HCT116 (cell line): ENCODE measurements at regions not wholly inside any gene's neighbourhood (a gene's known extent, or its start where the extent isn't known, plus 50 kb on each side); places are given as distances from the start of the nearest gene placed in this dataset.

ENCODE experiments used
- ATAC-seq: fragments of 200-7000 bp; cut with Tn5 transposase; 2 replicates; pipeline ENCODE4 v1.9.1; 2020; ENCODE audit warnings: mild to moderate bottlenecking, moderate library complexity
- BruUV-seq: library from RNA; stranded (reverse); fragments of 400-500 nt; replicated peaks from 2 replicates; lab custom pipeline; 2021; lab: Mats Ljungman, UMichigan
- CTCF ChIA-PET: fragments of 300-600 bp; sonication (Branson Sonifier 250); formaldehyde crosslinking; loops from one replicate; lab custom pipeline; 2021; ENCODE audit warnings: antibody characterized with exemption; lab: Charles Lee
- POLR2A ChIA-PET: fragments of 300-600, 350-600 bp; sonication (Branson Sonifier 250); formaldehyde crosslinking; loops from one replicate; lab custom pipeline; 2021; ENCODE audit warnings: antibody characterized with exemption; lab: Charles Lee
- RAD21 ChIA-PET, 2 experiments: fragments of 300-600 bp; sonication (Branson Sonifier 250); formaldehyde crosslinking; loops; one replicate each; lab custom pipeline; 2023; ENCODE audit warnings: low total read pairs in 2 of 2; ENCODE audit not compliant: uncharacterized antibody in 2 of 2, unreplicated experiment in 2 of 2, low non-redundant PET in 1 of 2; lab: Charles Lee
- DNase-seq: peaks from one replicate; pipeline ENCODE4 v3.0.0-alpha.2; 2010; ENCODE audit warnings: low read depth, low spot score
- H2AFZ ChIP-seq: fragments of 200-600 bp; shearing (Covaris generic), sonication (generic); 2 replicates; pipeline ENCODE4 v1.6.1; 2017; ENCODE audit warnings: low read depth, mixed run types, mixed read lengths, antibody characterized with exemption, low read length; ENCODE audit not compliant: poor library complexity, severe bottlenecking
- H3K27ac ChIP-seq: 2 replicates; pipeline ENCODE4 v1.5.1; 2012; ENCODE audit warnings: low read depth, low read length
- H3K27me3 ChIP-seq: fragments of 200-600 bp; sonication (generic); 2 replicates; pipeline ENCODE4 v1.6.1; 2016; ENCODE audit warnings: mixed run types, low read length, mixed read lengths; ENCODE audit not compliant: insufficient read depth
- H3K36me3 ChIP-seq, 2 experiments: fragments of 200-500 bp in 1 of 2; fragments of 200-600 bp in 1 of 2; sonication (Bioruptor generic) in 1 of 2; sonication (generic) in 1 of 2; 2 replicates each; pipeline versions ENCODE4 v1.5.1 to v1.6.1; 2014 to 2016; ENCODE audit warnings: low read length in 2 of 2, inconsistent platforms in 1 of 2, mixed read lengths in 1 of 2, mixed run types in 1 of 2; ENCODE audit not compliant: insufficient read depth in 2 of 2, control insufficient read depth in 1 of 2
- H3K4me1 ChIP-seq, 2 experiments: fragments of 200-600 bp in 1 of 2; sonication (generic) in 1 of 2; 2 replicates each; pipeline versions ENCODE4 v1.5.1 to v1.6.1; 2012 to 2017; ENCODE audit warnings: low read length in 2 of 2, inconsistent platforms in 1 of 2, mild to moderate bottlenecking in 1 of 2, mixed read lengths in 1 of 2, mixed run types in 1 of 2, moderate library complexity in 1 of 2; ENCODE audit not compliant: insufficient read depth in 2 of 2, control insufficient read depth in 1 of 2
- H3K4me2 ChIP-seq: fragments of 200-600 bp; sonication (generic); 2 replicates; pipeline ENCODE4 v1.6.1; 2017; ENCODE audit warnings: mixed run types, low read length, mixed read lengths
- H3K4me3 ChIP-seq, 2 experiments: fragments of 200-600 bp in 1 of 2; sonication (generic) in 1 of 2; replicated peaks in 1 of 2; 2 replicates each; pipeline ENCODE4 v1.5.1; 2011 to 2016; ENCODE audit warnings: low read length in 2 of 2, control low read depth in 1 of 2, low read depth in 1 of 2, mild to moderate bottlenecking in 1 of 2, mixed read lengths in 1 of 2, mixed run types in 1 of 2
- H3K79me2 ChIP-seq: fragments of 200-600 bp; sonication (generic); 2 replicates; pipeline ENCODE4 v1.6.1; 2017; ENCODE audit warnings: mild to moderate bottlenecking, mixed run types, low read length, moderate library complexity, mixed read lengths; ENCODE audit not compliant: insufficient read depth
- H3K9ac ChIP-seq: fragments of 200-600 bp; sonication (generic); 2 replicates; pipeline ENCODE4 v1.6.1; 2016; ENCODE audit warnings: low read length, mixed read lengths
- H3K9me2 ChIP-seq: fragments of 200-600 bp; sonication (generic), shearing (Covaris generic); 2 replicates; pipeline ENCODE4 v1.6.1; 2017; ENCODE audit warnings: mixed run types, mild to moderate bottlenecking, moderate library complexity; ENCODE audit not compliant: insufficient read depth
- H3K9me3 ChIP-seq, 2 experiments: fragments of 200-500 bp in 1 of 2; fragments of 200-600 bp in 1 of 2; sonication (Bioruptor generic) in 1 of 2; sonication (generic) in 1 of 2; 2 replicates each; pipeline ENCODE4 v1.6.1; 2014 to 2017; ENCODE audit warnings: low read length in 2 of 2, mixed read lengths in 2 of 2, inconsistent platforms in 1 of 2, low read depth in 1 of 2, mild to moderate bottlenecking in 1 of 2, mixed run types in 1 of 2, moderate library complexity in 1 of 2; ENCODE audit not compliant: control insufficient read depth in 1 of 2, insufficient read depth in 1 of 2
- H4K20me1 ChIP-seq: fragments of 200-600 bp; sonication (generic), shearing (Covaris generic); 2 replicates; pipeline ENCODE4 v1.6.1; 2017; ENCODE audit warnings: mixed run types, mild to moderate bottlenecking, moderate library complexity; ENCODE audit not compliant: insufficient read depth
- CEBPB ChIP-seq: IDR thresholded peaks from 2 replicates; pipeline ENCODE4 v1.6.1; 2012; ENCODE audit warnings: low read depth
- FOSL1 ChIP-seq: IDR thresholded peaks from 2 replicates; pipeline ENCODE4 v1.6.1; 2012; ENCODE audit warnings: low read depth
- YY1 ChIP-seq: IDR thresholded peaks from 2 replicates; pipeline ENCODE4 v1.6.1; 2011; ENCODE audit warnings: low read length, low read depth, moderate library complexity, mild to moderate bottlenecking; ENCODE audit not compliant: insufficient replicate concordance; ENCODE audit errors: extremely low read depth
- intact Hi-C: fragments of 100-400 bp; cut with micrococcal nuclease; formaldehyde crosslinking; loops from 2 replicates; pipeline ENCODE4 v1.10.0; 2022
- TF ChIP-seq, protein P1 (sequence below), 3 experiments: fragments of 200-600 bp in 1 of 3; sonication (generic) in 1 of 3; IDR thresholded peaks in 2 of 3; conservative IDR thresholded peaks in 1 of 3; 2 replicates each; pipeline ENCODE4 v1.5.1; 2012 to 2017; ENCODE audit warnings: low read depth in 2 of 3, low read length in 2 of 3, antibody characterized with exemption in 1 of 3, borderline replicate concordance in 1 of 3, control low read depth in 1 of 3, mild to moderate bottlenecking in 1 of 3, mixed read lengths in 1 of 3, mixed run types in 1 of 3, moderate library complexity in 1 of 3; ENCODE audit not compliant: insufficient read depth in 1 of 3

DNA sequence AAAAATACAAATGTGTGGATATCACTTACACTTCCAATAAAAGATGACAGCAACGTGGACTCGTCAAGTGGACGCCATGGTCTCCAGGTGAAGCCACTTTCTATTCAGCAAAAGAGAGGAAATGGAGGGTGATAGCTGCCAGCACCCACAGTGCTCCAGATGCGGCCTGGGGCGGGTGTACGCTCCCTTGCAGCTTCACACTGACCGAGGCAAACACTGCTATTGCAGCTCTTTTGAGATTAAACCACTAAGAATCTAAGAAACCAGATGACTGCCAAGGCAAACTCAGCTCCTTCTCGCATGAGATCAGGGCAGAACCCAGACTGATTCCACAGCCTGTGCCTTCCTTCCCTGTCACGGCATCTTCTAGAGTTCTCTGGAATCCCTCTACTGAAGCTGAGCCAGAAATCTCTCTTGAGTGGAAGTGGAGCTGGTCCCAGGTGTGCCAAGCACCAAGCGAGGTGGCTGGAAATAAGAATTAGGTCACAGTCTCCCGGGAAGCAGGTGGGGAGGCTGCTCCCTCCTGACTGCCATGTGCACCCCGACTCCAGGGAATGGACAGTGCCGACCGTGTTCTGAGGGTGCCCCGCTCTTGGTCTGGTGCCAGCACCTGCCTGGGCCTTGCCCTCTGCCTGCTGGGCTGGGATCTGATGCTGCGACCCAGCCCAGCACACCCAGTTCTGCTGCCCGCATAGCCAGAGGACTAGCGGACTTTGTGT is 90.1 kb upstream of the AFDN start (continued):
- TF ChIP-seq, protein P1, sequence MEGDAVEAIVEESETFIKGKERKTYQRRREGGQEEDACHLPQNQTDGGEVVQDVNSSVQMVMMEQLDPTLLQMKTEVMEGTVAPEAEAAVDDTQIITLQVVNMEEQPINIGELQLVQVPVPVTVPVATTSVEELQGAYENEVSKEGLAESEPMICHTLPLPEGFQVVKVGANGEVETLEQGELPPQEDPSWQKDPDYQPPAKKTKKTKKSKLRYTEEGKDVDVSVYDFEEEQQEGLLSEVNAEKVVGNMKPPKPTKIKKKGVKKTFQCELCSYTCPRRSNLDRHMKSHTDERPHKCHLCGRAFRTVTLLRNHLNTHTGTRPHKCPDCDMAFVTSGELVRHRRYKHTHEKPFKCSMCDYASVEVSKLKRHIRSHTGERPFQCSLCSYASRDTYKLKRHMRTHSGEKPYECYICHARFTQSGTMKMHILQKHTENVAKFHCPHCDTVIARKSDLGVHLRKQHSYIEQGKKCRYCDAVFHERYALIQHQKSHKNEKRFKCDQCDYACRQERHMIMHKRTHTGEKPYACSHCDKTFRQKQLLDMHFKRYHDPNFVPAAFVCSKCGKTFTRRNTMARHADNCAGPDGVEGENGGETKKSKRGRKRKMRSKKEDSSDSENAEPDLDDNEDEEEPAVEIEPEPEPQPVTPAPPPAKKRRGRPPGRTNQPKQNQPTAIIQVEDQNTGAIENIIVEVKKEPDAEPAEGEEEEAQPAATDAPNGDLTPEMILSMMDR (IDR thresholded peaks at IDR 0.05 in 2 of 3, conservative IDR thresholded peaks at IDR 0.05 in 1 of 3; ENCODE audit: borderline replicate concordance in 1 of 3, insufficient read depth in 1 of 3, low read depth in 2 of 3, low read length in 2 of 3): no peak

DNA sequence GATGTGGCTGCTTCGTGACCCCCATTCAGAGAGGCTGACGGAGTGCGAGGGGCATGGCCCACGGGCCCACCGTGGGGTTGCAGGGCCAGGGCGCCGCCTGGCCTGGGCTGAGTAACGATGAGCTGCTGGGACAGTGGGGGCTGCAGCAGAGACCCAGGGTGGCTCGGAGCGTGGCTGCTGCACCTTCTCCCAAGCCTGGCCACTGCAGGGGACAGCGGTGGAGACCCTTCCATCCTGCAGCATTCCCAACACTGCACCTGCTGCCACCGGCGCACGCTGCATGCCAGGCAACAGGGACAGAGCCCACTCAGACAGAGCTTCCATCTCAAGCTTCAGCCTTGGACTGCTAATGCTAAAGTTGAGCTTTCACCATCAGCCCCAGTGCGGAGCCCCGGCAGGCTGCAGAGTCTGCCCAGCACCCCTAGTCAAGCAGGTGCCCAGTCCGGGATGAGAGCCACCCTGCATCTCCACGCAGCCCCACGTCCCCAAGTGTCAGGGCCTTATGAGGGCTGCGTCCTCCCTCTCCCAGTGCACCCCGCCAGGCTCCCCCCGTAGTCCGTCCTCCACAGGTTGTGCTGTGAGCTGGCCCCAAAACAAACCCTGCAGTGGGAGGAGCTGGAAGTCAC is 89.4 kb upstream of the AFDN start:
- no TSS peak for BruUV-seq
- Histone ChIP-seq H3K36me3 (no peaks in the 10 kb centered on the region), H3K4me3 (no peak overlapping the region), H3K9me2 (no peaks in the 10 kb centered on the region), H2AFZ (no peak overlapping the region), H3K27me3 (no peaks in the 10 kb centered on the region), H4K20me1 (no peaks in the 10 kb centered on the region), H3K9me3 (no peaks in the 10 kb centered on the region), H3K4me2 (no peak overlapping the region), H3K79me2 (no peaks in the 10 kb centered on the region), H3K27ac (no peak overlapping the region), H3K9ac (no peak overlapping the region), H3K4me1 (no peaks in the 10 kb centered on the region)
- ChIA-PET POLR2A (no interaction called here), RAD21 (no interaction called here), CTCF (no interaction called here)
- TF ChIP-seq YY1 (no peak), FOSL1 (no peak), CEBPB (no peak)
- DNase-seq (no peak), ATAC-seq (no peak)
- intact Hi-C loops: no loop called here
